HEK293T (cell line): ENCODE measurements at regions not wholly inside any gene's neighbourhood (a gene's known extent, or its start where the extent isn't known, plus 50 kb on each side); places are given as distances from the start of the nearest gene placed in this dataset.

Experiments used
- ARNT ChIP-seq: fragments of 450-650 bp; IDR thresholded peaks from 2 replicates; pipeline ENCODE4 v1.6.1; 2017; ENCODE audit warnings: mild to moderate bottlenecking
- BHLHE40 ChIP-seq: fragments of 450-650 bp; IDR thresholded peaks from 2 replicates; pipeline ENCODE4 v1.6.1; 2016; ENCODE audit warnings: mild to moderate bottlenecking, moderate library complexity, borderline replicate concordance
- ELF4 ChIP-seq: fragments of 450-650 bp; IDR thresholded peaks from 2 replicates; pipeline ENCODE4 v1.6.1; 2017; ENCODE audit warnings: antibody characterized with exemption
- FOXA1 ChIP-seq: fragments of 450-650 bp; IDR thresholded peaks from 2 replicates; pipeline ENCODE4 v1.6.1; 2016; ENCODE audit warnings: mild to moderate bottlenecking
- FOXK2 ChIP-seq: fragments of 450-650 bp; IDR thresholded peaks from 2 replicates; pipeline ENCODE4 v1.6.1; 2016; ENCODE audit warnings: mild to moderate bottlenecking
- FOXM1 ChIP-seq: fragments of 450-650 bp; IDR thresholded peaks from 2 replicates; pipeline ENCODE4 v1.6.1; 2017; ENCODE audit warnings: mild to moderate bottlenecking, borderline replicate concordance
- HDGF ChIP-seq: fragments of 450-650 bp; IDR thresholded peaks from 2 replicates; pipeline ENCODE4 v1.6.1; 2017; ENCODE audit warnings: antibody characterized with exemption, borderline replicate concordance
- L3MBTL2 ChIP-seq: fragments of 450-650 bp; conservative IDR thresholded peaks from 2 replicates; pipeline ENCODE4 v1.6.1; 2016; ENCODE audit warnings: mild to moderate bottlenecking
- NFRKB ChIP-seq: fragments of 450-650 bp; IDR thresholded peaks from 2 replicates; pipeline ENCODE4 v1.6.1; 2016; ENCODE audit warnings: mild to moderate bottlenecking, moderate library complexity
- SP1 ChIP-seq: fragments of 450-650 bp; IDR thresholded peaks from 2 replicates; pipeline ENCODE4 v1.6.1; 2017
- SUZ12 ChIP-seq: fragments of 450-650 bp; IDR thresholded peaks from 2 replicates; pipeline ENCODE4 v1.6.1; 2016; ENCODE audit warnings: mild to moderate bottlenecking
- TARDBP ChIP-seq: fragments of 450-650 bp; IDR thresholded peaks from 2 replicates; pipeline ENCODE4 v1.6.1; 2016

GRCh38 chr17:77696721-77697460 is 261.6 kb upstream of the TNRC6C start:
- TF ChIP-seq FOXM1 (no peak), SUZ12 (no peak), ELF4 (no peak), TARDBP (no peak), SP1 (no peak), HDGF (no peak), L3MBTL2 (no peak), NFRKB (no peak), ARNT (no peak), BHLHE40 (no peak), FOXA1 (no peak), FOXK2 (no peak)
